IPS-18c (cell line): ENCODE measurements at regions not wholly inside any gene's neighbourhood (a gene's known extent, or its start where the extent isn't known, plus 50 kb on each side); places are given as distances from the start of the nearest gene placed in this dataset.

ENCODE experiments used
- H3K4me3 ChIP-seq: 2 replicates; pipeline ENCODE4 v1.7.0; 2013; ENCODE audit warnings: low read depth, mild to moderate bottlenecking, low read length, moderate library complexity; ENCODE audit not compliant: insufficient read depth
- H3K9me3 ChIP-seq: one replicate; pipeline ENCODE4 v1.6.1; 2013; ENCODE audit warnings: mild to moderate bottlenecking, low read length, moderate library complexity; ENCODE audit not compliant: control insufficient read depth, insufficient read depth

- no peak overlapping the region for H3K4me3 ChIP-seq
- no peaks in the 10 kb centered on the region for H3K9me3 ChIP-seq
Measured at GRCh38 chr2:117712684-117713083, 101.8 kb upstream of the DDX18 start.

GRCh38 chr2:117714110-117714509, 100.4 kb upstream of the DDX18 start:
- H3K4me3 ChIP-seq = no peak overlapping the region
- H3K9me3 ChIP-seq = no peaks in the 10 kb centered on the region

GRCh38 chr2:117714745-117715417, 99.6 kb upstream of the DDX18 start:
- Histone ChIP-seq H3K9me3 (no peaks in the 10 kb centered on the region), H3K4me3 (no peak overlapping the region)

GRCh38 chr2:117716505-117716904, 98.0 kb upstream of the DDX18 start:
- Histone ChIP-seq H3K4me3 (no peak overlapping the region), H3K9me3 (no peaks in the 10 kb centered on the region)

- Histone ChIP-seq H3K9me3 (no peaks in the 10 kb centered on the region), H3K4me3 (no peak overlapping the region; the same call in 1 of the 2 replicates)
Measured at GRCh38 chr2:117717072-117717471, 97.4 kb upstream of the DDX18 start.

GRCh38 chr2:117718048-117718447, 96.4 kb upstream of the DDX18 start:
- H3K4me3 ChIP-seq = no peak overlapping the region
- no peaks in the 10 kb centered on the region for H3K9me3 ChIP-seq

GRCh38 chr2:117720765-117721164, 93.7 kb upstream of the DDX18 start:
- no peak overlapping the region for H3K4me3 ChIP-seq

GRCh38 chr2:117723483-117723882, 91.0 kb upstream of the DDX18 start:
- no peak overlapping the region for H3K4me3 ChIP-seq
- no peaks in the 10 kb centered on the region for H3K9me3 ChIP-seq

More at GRCh38 chr2:117720765-117721164, 93.7 kb upstream of the DDX18 start:
- H3K9me3 ChIP-seq = no peaks in the 10 kb centered on the region

GRCh38 chr2:117723888-117724434, 90.5 kb upstream of the DDX18 start:
- no peaks in the 10 kb centered on the region for H3K9me3 ChIP-seq
- no peak overlapping the region for H3K4me3 ChIP-seq

- H3K9me3 ChIP-seq = no peaks in the 10 kb centered on the region
- H3K4me3 ChIP-seq = no peak overlapping the region
Measured at GRCh38 chr2:117726747-117727146, 87.7 kb upstream of the DDX18 start.

- no peaks in the 10 kb centered on the region for H3K9me3 ChIP-seq
- H3K4me3 ChIP-seq = no peak overlapping the region
Measured at GRCh38 chr2:117737846-117738245, 76.6 kb upstream of the DDX18 start.

GRCh38 chr2:117738991-117739839, 75.3 kb upstream of the DDX18 start:
- H3K9me3 ChIP-seq = no peaks in the 10 kb centered on the region
- no peak overlapping the region for H3K4me3 ChIP-seq

GRCh38 chr2:117745537-117745936, 69.0 kb upstream of the DDX18 start:
- no peaks in the 10 kb centered on the region for H3K9me3 ChIP-seq
- H3K4me3 ChIP-seq = no peak overlapping the region

GRCh38 chr2:117755768-117756167, 58.7 kb upstream of the DDX18 start:
- no peaks in the 10 kb centered on the region for H3K9me3 ChIP-seq
- no peak overlapping the region for H3K4me3 ChIP-seq

GRCh38 chr2:117760916-117761315, 53.6 kb upstream of the DDX18 start:
- Histone ChIP-seq H3K4me3 (no peak overlapping the region), H3K9me3 (no peaks in the 10 kb centered on the region)

GRCh38 chr2:117762454-117762853, 52.0 kb upstream of the DDX18 start:
- Histone ChIP-seq H3K4me3 (no peak overlapping the region), H3K9me3 (no peaks in the 10 kb centered on the region)

GRCh38 chr2:117763804-117764203, 50.7 kb upstream of the DDX18 start:
- H3K9me3 ChIP-seq = no peaks in the 10 kb centered on the region
- H3K4me3 ChIP-seq = no peak overlapping the region
